Thyroid gland (tissue), 4 donors: ENCODE measurements at regions not wholly inside any gene's neighbourhood (a gene's known extent, or its start where the extent isn't known, plus 50 kb on each side); places are given as distances from the start of the nearest gene placed in this dataset.

Source experiments
- CTCF ChIP-seq, 6 experiments: fragments of 200-600 bp in 3 of 6; fragments of 450-650 bp in 3 of 6; sonication (generic) in 3 of 6; IDR thresholded peaks; one replicate each; pipeline ENCODE4 v1.5.1; 2016 to 2019; ENCODE audit warnings: antibody characterized with exemption in 6 of 6, mild to moderate bottlenecking in 2 of 6, inconsistent platforms in 1 of 6, moderate library complexity in 1 of 6
- POLR2A ChIP-seq, 2 donors: fragments of 450-650 bp; IDR thresholded peaks; one replicate each; pipeline ENCODE4 v1.6.1; 2017; ENCODE audit warnings: antibody characterized with exemption in 2 of 2, mild to moderate bottlenecking in 2 of 2, moderate library complexity in 1 of 2

- TF ChIP-seq CTCF (IDR thresholded peaks at IDR 0.05) (no peak), POLR2A (IDR thresholded peaks at IDR 0.05) (no peak)
Measured at GRCh38 chr1:212500983-212501382, 68.3 kb downstream of the NENF start.
